ENCODE measurements at regions not wholly inside any gene's neighbourhood (a gene's known extent, or its start where the extent isn't known, plus 50 kb on each side); places are given as distances from the start of the nearest gene placed in this dataset.
"Not testable (repeated sequence)": the region's sequence is repeated elsewhere in the genome, so short reads cannot be mapped to it uniquely, and the experiment has no call there.

- no peaks in the 10 kb centered on the region for H3K9me3 ChIP-seq (ENCODE audit: low read depth)
- H3K9ac ChIP-seq, result no peak overlapping the region
- no peaks in the 10 kb centered on the region for H3F3A ChIP-seq (ENCODE audit: insufficient read depth)
- DNase-seq, result no peak
- 30 to 35% methylated on average over 7 of the region's 7 CpGs for WGBS, 2 experiments (ENCODE audit: low coverage in 1 of 2, low lambda C conversion rate in 2 of 2, missing lambda C conversion rate in 2 of 2)
- no peak overlapping the region for H2AFZ ChIP-seq
- no peaks in the 10 kb centered on the region for H3K36me3 ChIP-seq (ENCODE audit: low read depth)
- no peak overlapping the region for H3K4me3 ChIP-seq
- H3K9me2 ChIP-seq (ENCODE audit: insufficient read depth), result no peaks in the 10 kb centered on the region
- TF ChIP-seq EZH2phosphoT487 (IDR thresholded peaks at IDR 0.05; ENCODE audit: insufficient read depth, low read depth) (no peak), EZH2 (IDR thresholded peaks at IDR 0.05; ENCODE audit: insufficient read depth, poor library complexity, severe bottlenecking) (no peak)
- no peaks in the 10 kb centered on the region for H3K4me1 ChIP-seq (ENCODE audit: insufficient read depth)
- H4K20me1 ChIP-seq (ENCODE audit: insufficient read depth), result no peaks in the 10 kb centered on the region
- no peaks in the 10 kb centered on the region for H3K27me3 ChIP-seq (replicated peaks; ENCODE audit: insufficient read depth)
- no peaks in the 10 kb centered on the region for H3K79me2 ChIP-seq (ENCODE audit: insufficient read depth)
- H3K27ac ChIP-seq, result no peak overlapping the region
- in situ Hi-C loops (cut with MboI), result no loop called here
- no peak overlapping the region for H3K4me2 ChIP-seq (ENCODE audit: unreplicated experiment)
Measured at GRCh38 chr2:82780050-82780449, 1679.0 kb downstream of the SUCLG1 start.

DNA sequence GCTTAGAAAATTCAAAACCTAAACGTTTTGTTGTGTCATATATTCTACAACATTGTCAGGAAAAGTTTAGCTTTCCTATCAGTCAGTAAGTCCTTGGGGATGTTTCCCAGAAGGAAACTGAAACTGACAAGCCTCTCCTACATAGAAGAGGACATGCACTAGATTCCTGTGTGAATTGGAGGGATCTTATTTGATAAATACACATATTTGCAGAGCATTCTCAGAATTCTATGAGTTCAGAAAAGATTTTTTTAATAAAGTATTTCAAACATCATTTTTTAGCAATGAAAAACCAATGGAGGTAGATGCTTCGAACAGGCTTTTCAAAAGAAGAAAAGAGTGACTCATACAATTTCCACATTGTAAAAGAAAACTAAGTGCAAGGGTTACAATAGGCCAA is 1706.7 kb downstream of the SUCLG1 start:
- H3K27me3 ChIP-seq (replicated peaks; ENCODE audit: insufficient read depth), result no peaks in the 10 kb centered on the region
- H3F3A ChIP-seq (ENCODE audit: insufficient read depth), result no peaks in the 10 kb centered on the region
- H3K4me3 ChIP-seq, result no peak overlapping the region
- no peak overlapping the region for H3K27ac ChIP-seq
- H3K79me2 ChIP-seq (ENCODE audit: insufficient read depth), result no peaks in the 10 kb centered on the region
- no peak for DNase-seq
- in situ Hi-C loops (cut with MboI), result no loop called here
- H4K20me1 ChIP-seq (ENCODE audit: insufficient read depth), result no peaks in the 10 kb centered on the region
- H3K4me2 ChIP-seq (ENCODE audit: unreplicated experiment), result no peak overlapping the region
- peaks cover 5% of the 10 kb centered on the region for H3K9me3 ChIP-seq (ENCODE audit: low read depth)
- no peak overlapping the region for H2AFZ ChIP-seq
- H3K4me1 ChIP-seq (ENCODE audit: insufficient read depth), result no peaks in the 10 kb centered on the region
- H3K9ac ChIP-seq, result no peak overlapping the region
- no peaks in the 10 kb centered on the region for H3K36me3 ChIP-seq (ENCODE audit: low read depth)
- no peak for TF ChIP-seq EZH2 (IDR thresholded peaks at IDR 0.05; ENCODE audit: insufficient read depth, poor library complexity, severe bottlenecking)
- no peak for TF ChIP-seq EZH2phosphoT487 (IDR thresholded peaks at IDR 0.05; ENCODE audit: insufficient read depth, low read depth)
- 6 to 10% methylated on average over 2 of the region's 2 CpGs for WGBS, 2 experiments (ENCODE audit: low coverage in 1 of 2, low lambda C conversion rate in 2 of 2, missing lambda C conversion rate in 2 of 2)
- no peaks in the 10 kb centered on the region for H3K9me2 ChIP-seq (ENCODE audit: insufficient read depth)

DNA sequence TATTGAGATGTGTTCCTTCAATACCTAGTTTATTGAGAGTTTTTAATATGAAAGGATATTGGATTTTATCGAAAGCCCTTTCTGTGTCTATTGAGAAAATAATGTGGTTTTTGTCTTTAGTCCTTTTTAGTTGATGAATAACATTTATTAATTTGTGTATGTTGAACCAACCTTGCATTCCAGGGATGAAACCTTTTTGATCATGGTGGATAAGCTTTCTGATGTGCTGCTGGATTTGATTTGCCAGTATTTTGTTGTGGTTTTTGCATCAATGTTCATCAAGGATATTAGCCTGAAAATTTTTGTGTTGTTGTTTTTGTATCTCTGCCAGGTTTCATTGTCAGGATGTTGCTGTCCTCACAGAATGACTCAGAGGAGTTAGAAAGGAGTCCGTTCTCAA is 1710.4 kb downstream of the SUCLG1 start:
- Histone ChIP-seq H3K27ac (no peak overlapping the region), H3K79me2 (ENCODE audit: insufficient read depth) (no peaks in the 10 kb centered on the region), H3K4me3 (no peak overlapping the region), H3K27me3 (replicated peaks; ENCODE audit: insufficient read depth) (no peaks in the 10 kb centered on the region), H3K9ac (no peak overlapping the region), H3K4me1 (ENCODE audit: insufficient read depth) (no peaks in the 10 kb centered on the region), H3K9me3 (ENCODE audit: low read depth) (peaks cover 12% of the 10 kb centered on the region), H2AFZ (no peak overlapping the region), H3F3A (ENCODE audit: insufficient read depth) (no peaks in the 10 kb centered on the region), H3K4me2 (ENCODE audit: unreplicated experiment) (no peak overlapping the region), H4K20me1 (ENCODE audit: insufficient read depth) (no peaks in the 10 kb centered on the region), H3K36me3 (ENCODE audit: low read depth) (no peaks in the 10 kb centered on the region), H3K9me2 (ENCODE audit: insufficient read depth) (no peaks in the 10 kb centered on the region)
- in situ Hi-C loops (cut with MboI), result no loop called here
- 24 to 38% methylated on average over 2 of the region's 2 CpGs for WGBS, 2 experiments (ENCODE audit: low coverage in 1 of 2, low lambda C conversion rate in 2 of 2, missing lambda C conversion rate in 2 of 2)
- TF ChIP-seq EZH2 (IDR thresholded peaks at IDR 0.05; ENCODE audit: insufficient read depth, poor library complexity, severe bottlenecking) (no peak), EZH2phosphoT487 (IDR thresholded peaks at IDR 0.05; ENCODE audit: insufficient read depth, low read depth) (no peak)
- DNase-seq, result no peak

GRCh38 chr2:82740527-82740926 is 1718.6 kb downstream of the SUCLG1 start:
- no peaks in the 10 kb centered on the region for H3K4me1 ChIP-seq (ENCODE audit: insufficient read depth)
- H3F3A ChIP-seq (ENCODE audit: insufficient read depth), result no peaks in the 10 kb centered on the region
- no peaks in the 10 kb centered on the region for H3K27me3 ChIP-seq (replicated peaks; ENCODE audit: insufficient read depth)
- WGBS, 2 experiments (ENCODE audit: low coverage in 1 of 2, low lambda C conversion rate in 2 of 2, missing lambda C conversion rate in 2 of 2), result 29 to 45% methylated on average over 1 of the region's 1 CpG
- H3K4me2 ChIP-seq (ENCODE audit: unreplicated experiment), result no peak overlapping the region
- peaks cover 2% of the 10 kb centered on the region for H3K9me3 ChIP-seq (ENCODE audit: low read depth)
- no peaks in the 10 kb centered on the region for H3K9me2 ChIP-seq (ENCODE audit: insufficient read depth)
- H3K36me3 ChIP-seq (ENCODE audit: low read depth), result no peaks in the 10 kb centered on the region
- in situ Hi-C loops (cut with MboI), result no loop called here
- no peak overlapping the region for H3K4me3 ChIP-seq
- no peak overlapping the region for H3K27ac ChIP-seq
- no peaks in the 10 kb centered on the region for H4K20me1 ChIP-seq (ENCODE audit: insufficient read depth)
- no peaks in the 10 kb centered on the region for H3K79me2 ChIP-seq (ENCODE audit: insufficient read depth)
- DNase-seq, result no peak
- no peak overlapping the region for H3K9ac ChIP-seq
- no peak for TF ChIP-seq EZH2 (IDR thresholded peaks at IDR 0.05; ENCODE audit: insufficient read depth, poor library complexity, severe bottlenecking)
- no peak for TF ChIP-seq EZH2phosphoT487 (IDR thresholded peaks at IDR 0.05; ENCODE audit: insufficient read depth, low read depth)
- no peak overlapping the region for H2AFZ ChIP-seq

GRCh38 chr2:82737965-82738364 is 1721.1 kb downstream of the SUCLG1 start:
- H2AFZ ChIP-seq; H3K4me3 ChIP-seq; H3K27me3 ChIP-seq (replicated peaks; ENCODE audit: insufficient read depth); H3K79me2 ChIP-seq (ENCODE audit: insufficient read depth); H3K9me3 ChIP-seq (ENCODE audit: low read depth); H3K9ac ChIP-seq; H3K4me2 ChIP-seq (ENCODE audit: unreplicated experiment); H3F3A ChIP-seq (ENCODE audit: insufficient read depth); H3K36me3 ChIP-seq (ENCODE audit: low read depth); DNase-seq; H3K4me1 ChIP-seq (ENCODE audit: insufficient read depth); in situ Hi-C loops (cut with MboI); H3K27ac ChIP-seq; H3K9me2 ChIP-seq (ENCODE audit: insufficient read depth); H4K20me1 ChIP-seq (ENCODE audit: insufficient read depth): not testable (repeated sequence)
- WGBS, 2 experiments (ENCODE audit: low coverage in 1 of 2, low lambda C conversion rate in 2 of 2, missing lambda C conversion rate in 2 of 2), result 53 to 57% methylated on average over 15 of the region's 15 CpGs

All from GM23248 (cell line).